ENCODE measurements at regions not wholly inside any gene's neighbourhood (a gene's known extent, or its start where the extent isn't known, plus 50 kb on each side); places are given as distances from the start of the nearest gene placed in this dataset.

GRCh38 chr15:26472661-26473060 is 300.2 kb downstream of the GABRB3 start:
- no peak for TF ChIP-seq POLR2A (IDR thresholded peaks at IDR 0.05; ENCODE audit: low read depth, low read length)
- no peak for TF ChIP-seq SPI1 (IDR thresholded peaks at IDR 0.05; ENCODE audit: low read depth, low read length)
- TF ChIP-seq POLR2AphosphoS5 (IDR thresholded peaks at IDR 0.05; ENCODE audit: low read depth, low read length), result no peak

Data from GM12891 (cell line).